Esophagus squamous epithelium (tissue), 5 donors: ENCODE measurements at regions not wholly inside any gene's neighbourhood (a gene's known extent, or its start where the extent isn't known, plus 50 kb on each side); places are given as distances from the start of the nearest gene placed in this dataset.

ENCODE experiments used
- DNase-seq: peaks from one replicate; lab custom pipeline; 2025; lab: John Stamatoyannopoulos, UW
- H3K27ac ChIP-seq, 4 donors: fragments of 200-600 bp; sonication (generic); one replicate each; pipeline ENCODE4 v1.5.1; 2016 to 2019; ENCODE audit warnings: mild to moderate bottlenecking in 1 of 4
- H3K27me3 ChIP-seq, 4 donors: fragments of 200-600 bp; sonication (generic); 1 replicate in 3 of 4; 2 replicates in 1 of 4; pipeline versions ENCODE4 v1.5.1 to v1.6.0; 2017 to 2021; ENCODE audit warnings: antibody characterized with exemption in 1 of 4
- H3K36me3 ChIP-seq, 3 donors: fragments of 200-600 bp; sonication (generic); one replicate each; pipeline ENCODE4 v1.5.1; 2016 to 2019
- H3K4me1 ChIP-seq, 3 donors: fragments of 200-600 bp; sonication (generic); one replicate each; pipeline ENCODE4 v1.5.1; 2017 to 2019
- H3K4me3 ChIP-seq, 4 donors: fragments of 200-600 bp; sonication (generic); 1 replicate in 3 of 4; 2 replicates in 1 of 4; pipeline ENCODE4 v1.5.1; 2016 to 2019; ENCODE audit warnings: mild to moderate bottlenecking in 2 of 4, moderate library complexity in 1 of 4
- H3K9me3 ChIP-seq, 3 donors: fragments of 200-600 bp; sonication (generic); one replicate each; pipeline ENCODE4 v1.5.1; 2016 to 2019
- CTCF ChIP-seq, 6 experiments: fragments of 450-650 bp in 4 of 6; fragments of 200-600 bp in 2 of 6; sonication (generic) in 2 of 6; IDR thresholded peaks; one replicate each; pipeline ENCODE4 v1.5.1; 2016 to 2019; ENCODE audit warnings: antibody characterized with exemption in 6 of 6, mild to moderate bottlenecking in 4 of 6, moderate library complexity in 4 of 6
- POLR2A ChIP-seq, 4 donors: fragments of 450-650 bp; IDR thresholded peaks; one replicate each; pipeline ENCODE4 v1.6.1; 2017; ENCODE audit warnings: antibody characterized with exemption in 4 of 4, mild to moderate bottlenecking in 4 of 4, moderate library complexity in 3 of 4
- WGBS, 2 donors: methylation state at CpG; one replicate each; pipeline ENCODE4 v1.1.5; 2018; 5-methylcytosine and 5-hydroxymethylcytosine counted together
- intact Hi-C: fragments of 100-400 bp; cut with DNase I; formaldehyde crosslinking; loops from one replicate; pipeline ENCODE4 v1.15.0; 2022
- donor health status: DM: yes; HTN: yes; CAD: no.

- TF ChIP-seq POLR2A (IDR thresholded peaks at IDR 0.05) = no peak
- intact Hi-C loops = no loop called here
- Histone ChIP-seq H3K36me3 (no peaks in the 10 kb centered on the region), H3K27ac (no peak overlapping the region), H3K4me3 (no peak overlapping the region), H3K9me3 (no peaks in the 10 kb centered on the region), H3K4me1 (peaks cover 0 to 11% (median 4%) of the 10 kb centered on the region in 3 donors), H3K27me3 (no peaks in the 10 kb centered on the region)
- DNase-seq = no peak
- WGBS, 2 donors = 71 to 75% methylated on average over 4 of the region's 4 CpGs
Observed at GRCh38 chr2:226136739-226137138, 662.9 kb downstream of the IRS1 start.

DNA sequence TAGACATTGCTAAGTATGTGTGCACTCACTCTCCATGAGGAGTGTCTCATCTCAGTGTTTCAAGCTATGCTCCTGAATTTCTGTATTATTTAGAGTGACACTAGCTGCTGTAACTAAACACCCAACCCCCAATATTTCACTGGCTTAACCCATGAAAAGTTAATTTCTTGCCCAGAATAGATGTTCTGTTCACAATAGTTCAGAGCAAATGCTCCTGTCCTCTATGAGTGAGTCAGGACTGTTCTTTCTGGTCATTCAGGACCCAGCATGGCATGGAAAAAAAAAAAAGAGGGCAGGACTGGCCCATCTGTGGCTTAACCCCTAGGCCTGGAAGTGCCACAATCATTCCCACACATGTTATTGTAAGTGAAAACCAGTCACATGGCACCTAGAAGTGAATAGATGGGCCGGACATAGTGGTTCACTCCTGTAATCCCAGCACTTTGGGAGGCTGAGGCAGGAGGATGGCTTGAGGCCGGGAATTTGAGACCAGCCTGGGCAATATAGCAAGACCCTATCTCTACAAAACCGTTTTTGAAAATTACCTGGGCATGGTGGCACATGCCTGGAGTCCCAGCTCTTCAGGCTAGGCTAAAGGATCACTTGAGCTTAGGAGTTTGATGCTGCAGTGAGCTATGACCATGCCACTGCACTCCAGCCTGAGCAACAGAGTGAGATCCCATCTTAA lies 663.6 kb downstream of the IRS1 start:
- Histone ChIP-seq H3K27me3 (no peaks in the 10 kb centered on the region), H3K27ac (no peak overlapping the region), H3K4me3 (no peak overlapping the region), H3K9me3 (no peaks in the 10 kb centered on the region), H3K36me3 (no peaks in the 10 kb centered on the region), H3K4me1 (peaks cover 0 to 11% (median 4%) of the 10 kb centered on the region in 3 donors)
- intact Hi-C loops = no loop called here
- TF ChIP-seq CTCF (IDR thresholded peaks at IDR 0.05) = no peak
- TF ChIP-seq POLR2A (IDR thresholded peaks at IDR 0.05) = no peak
- DNase-seq = no peak
- WGBS, 2 donors = 0 to 85% methylated on average over 1 to 3 of the region's 3 CpGs

GRCh38 chr2:226132323-226133215 lies 667.1 kb downstream of the IRS1 start:
- no peaks in the 10 kb centered on the region for H3K9me3 ChIP-seq
- peaks cover 0 to 9% (median 3%) of the 10 kb centered on the region in 3 donors for H3K4me1 ChIP-seq
- intact Hi-C loops = no loop called here
- no peak overlapping the region for H3K4me3 ChIP-seq
- TF ChIP-seq POLR2A (IDR thresholded peaks at IDR 0.05) (no peak), CTCF (IDR thresholded peaks at IDR 0.05) (no peak)
- DNase-seq = no peak
- H3K27me3 ChIP-seq = no peaks in the 10 kb centered on the region
- WGBS, 2 donors = 91% methylated on average over 5 of the region's 5 CpGs
- H3K36me3 ChIP-seq = no peaks in the 10 kb centered on the region
- H3K27ac ChIP-seq = no peak overlapping the region

DNA sequence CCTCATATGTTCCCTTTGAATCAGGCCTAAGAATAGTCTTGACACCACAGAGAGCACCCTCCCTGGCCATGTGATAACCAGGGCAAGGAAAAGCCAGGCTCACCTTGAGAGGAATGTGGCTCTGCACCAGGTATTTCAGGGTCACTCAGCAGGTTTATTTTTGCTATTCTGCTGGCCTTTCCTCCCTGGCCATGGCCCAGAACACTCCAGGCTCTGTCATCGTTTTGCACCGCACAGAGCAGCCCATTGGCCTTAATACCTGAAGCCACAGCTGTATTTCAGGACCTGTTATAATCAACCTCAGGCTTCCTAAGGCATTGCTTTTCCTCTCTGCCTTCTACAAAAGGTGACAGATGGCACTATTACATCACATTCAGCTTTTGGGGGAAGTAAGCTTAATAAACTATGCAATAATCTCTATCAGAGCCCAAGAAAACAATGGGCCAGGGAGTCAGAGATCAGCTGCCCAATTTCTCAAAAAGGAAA lies 668.3 kb downstream of the IRS1 start:
- H3K27ac ChIP-seq = no peak overlapping the region
- WGBS, 2 donors = 66 to 90% methylated on average over 2 of the region's 2 CpGs
- no peak for TF ChIP-seq CTCF (IDR thresholded peaks at IDR 0.05)
- no peak for TF ChIP-seq POLR2A (IDR thresholded peaks at IDR 0.05)
- no peaks in the 10 kb centered on the region for H3K9me3 ChIP-seq
- no peak for DNase-seq
- H3K27me3 ChIP-seq = no peaks in the 10 kb centered on the region
- intact Hi-C loops = no loop called here
- no peak overlapping the region for H3K4me3 ChIP-seq
- no peaks in the 10 kb centered on the region for H3K36me3 ChIP-seq
- no peaks in the 10 kb centered on the region for H3K4me1 ChIP-seq

DNA sequence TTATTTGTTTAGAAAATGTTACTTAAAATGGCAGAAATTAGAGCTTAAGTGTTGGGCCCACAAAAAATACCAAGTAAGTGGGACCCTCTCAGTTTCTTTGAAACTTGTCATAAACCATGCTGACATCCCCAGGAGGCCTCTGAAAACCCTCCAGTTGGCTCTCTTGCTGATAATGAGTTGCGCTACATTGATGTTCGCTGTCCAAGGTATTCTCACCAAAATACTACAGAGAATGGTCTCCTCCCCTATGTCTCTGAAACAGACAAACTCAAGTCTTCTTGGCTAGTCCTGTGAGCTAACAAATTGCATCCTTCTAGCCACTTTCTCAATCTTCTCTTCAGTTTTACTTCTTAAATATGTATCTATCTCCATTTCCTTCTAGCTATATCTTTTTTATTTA lies 669.4 kb downstream of the IRS1 start:
- Histone ChIP-seq H3K36me3 (no peaks in the 10 kb centered on the region), H3K4me1 (peaks cover 0 to 6% (median 0%) of the 10 kb centered on the region in 3 donors), H3K27me3 (no peaks in the 10 kb centered on the region), H3K4me3 (no peak overlapping the region), H3K9me3 (no peaks in the 10 kb centered on the region), H3K27ac (no peak overlapping the region)
- WGBS, 2 donors = 83 to 90% methylated on average over 2 of the region's 2 CpGs
- DNase-seq = no peak
- intact Hi-C loops = no loop called here
- no peak for TF ChIP-seq POLR2A (IDR thresholded peaks at IDR 0.05)
- TF ChIP-seq CTCF (IDR thresholded peaks at IDR 0.05) = no peak
